COLO829 (cell line): ENCODE measurements at regions not wholly inside any gene's neighbourhood (a gene's known extent, or its start where the extent isn't known, plus 50 kb on each side); places are given as distances from the start of the nearest gene placed in this dataset.
A peak's percentile ranks its signal among the peaks of the same experiment; 100 is the strongest.
"Not testable (repeated sequence)": the region's sequence is repeated elsewhere in the genome, so short reads cannot be mapped to it uniquely, and the experiment has no call there.

Experiments used
- DNase-seq: peaks from one replicate; pipeline ENCODE4 v3.0.0; 2012; ENCODE audit warnings: low spot score

DNA sequence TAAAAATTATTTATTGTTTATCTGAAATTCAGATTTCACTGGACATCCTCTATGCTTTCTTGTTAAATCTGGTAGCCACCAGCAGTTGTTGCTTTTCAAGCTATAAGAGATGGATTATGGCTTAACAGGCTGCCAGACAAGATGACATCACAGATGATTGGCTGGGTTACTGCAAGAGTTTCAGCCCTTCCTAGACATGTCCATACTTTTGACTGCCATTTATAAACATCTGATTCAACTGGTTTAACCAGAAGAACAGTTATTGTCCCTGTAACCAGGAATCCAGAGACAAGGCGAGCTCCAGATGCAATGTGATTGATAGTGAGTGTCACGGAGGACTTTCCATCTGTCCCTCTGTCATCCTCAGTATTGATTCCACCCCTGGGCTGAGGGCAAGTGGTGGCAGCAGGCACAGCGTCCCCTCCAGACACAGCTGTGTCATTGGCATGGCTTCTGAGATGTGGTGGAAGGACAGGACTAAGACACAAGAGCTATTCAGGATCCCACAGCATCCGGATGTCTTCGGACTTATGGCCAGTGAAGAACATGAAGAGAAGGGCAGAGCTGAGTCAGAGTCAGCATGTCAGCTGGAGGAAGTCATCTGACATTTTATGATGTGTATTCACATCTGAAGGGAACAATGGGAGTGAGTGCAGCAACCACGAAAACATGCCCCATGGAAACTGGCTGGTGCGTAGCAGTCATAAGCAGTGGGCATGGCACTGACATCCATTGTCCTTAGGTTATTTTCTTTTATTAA is 284.5 kb upstream of the CDYL start:
- peak; percentile 89 for DNase-seq

DNA sequence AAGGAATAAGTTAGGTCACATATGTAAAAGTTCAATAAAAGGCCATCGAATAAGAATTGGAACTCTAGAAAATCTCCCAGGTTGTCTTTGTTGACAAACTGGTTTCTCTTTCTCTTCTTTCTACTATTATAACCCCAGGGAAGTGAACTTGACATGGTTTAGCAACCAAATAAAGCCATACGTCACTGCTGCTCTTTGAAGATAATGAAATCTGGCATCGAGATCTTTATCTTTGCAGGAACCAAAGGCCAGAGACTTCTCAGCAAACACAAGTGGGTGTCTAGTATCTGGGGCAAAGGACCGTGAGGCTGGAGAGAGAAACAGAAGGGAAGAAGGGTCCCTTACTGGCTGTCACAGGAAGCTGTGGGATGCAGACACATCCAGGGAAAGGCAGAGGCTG is 286.7 kb upstream of the CDYL start:
- DNase-seq: no peak

DNA sequence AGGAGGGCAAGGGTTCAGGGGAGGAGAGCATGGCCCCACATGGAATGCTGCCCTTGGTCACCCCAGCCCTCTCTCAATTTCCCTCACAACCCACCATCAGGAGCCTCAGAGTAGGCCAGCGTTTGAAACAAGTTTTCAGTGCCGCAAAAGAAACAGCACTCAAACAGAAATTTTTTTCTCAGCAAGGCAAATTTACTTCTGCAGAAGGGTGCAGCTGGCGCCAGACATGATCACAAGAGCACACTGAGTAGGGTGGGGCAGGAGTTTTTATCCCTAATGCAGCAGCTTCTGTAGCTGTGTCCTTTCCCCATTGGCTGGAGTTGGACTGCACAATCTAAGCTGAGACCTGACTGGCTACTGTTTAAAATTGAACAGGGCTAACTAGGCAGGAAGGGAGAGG is 287.8 kb upstream of the CDYL start:
- no peak for DNase-seq

DNA sequence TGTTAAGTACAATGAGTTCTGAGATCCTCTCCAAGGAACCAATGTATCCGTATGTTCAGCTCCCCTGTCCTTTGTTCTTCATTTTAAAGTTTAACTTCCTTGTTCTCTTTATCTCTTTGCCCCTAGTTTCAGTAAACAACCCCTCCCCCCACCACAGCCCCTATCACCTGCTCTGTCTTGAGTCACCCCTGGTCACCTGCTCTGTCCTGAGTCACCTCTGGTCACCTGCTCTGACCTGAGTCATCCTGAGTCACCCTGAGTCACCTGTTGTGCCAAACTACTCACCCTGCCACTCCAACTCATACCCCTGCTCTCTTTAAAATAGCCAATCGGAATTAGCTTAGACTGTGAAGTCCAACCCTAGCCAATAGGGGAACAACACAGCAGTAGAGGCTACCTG is 288.7 kb upstream of the CDYL start:
- no peak for DNase-seq

DNA sequence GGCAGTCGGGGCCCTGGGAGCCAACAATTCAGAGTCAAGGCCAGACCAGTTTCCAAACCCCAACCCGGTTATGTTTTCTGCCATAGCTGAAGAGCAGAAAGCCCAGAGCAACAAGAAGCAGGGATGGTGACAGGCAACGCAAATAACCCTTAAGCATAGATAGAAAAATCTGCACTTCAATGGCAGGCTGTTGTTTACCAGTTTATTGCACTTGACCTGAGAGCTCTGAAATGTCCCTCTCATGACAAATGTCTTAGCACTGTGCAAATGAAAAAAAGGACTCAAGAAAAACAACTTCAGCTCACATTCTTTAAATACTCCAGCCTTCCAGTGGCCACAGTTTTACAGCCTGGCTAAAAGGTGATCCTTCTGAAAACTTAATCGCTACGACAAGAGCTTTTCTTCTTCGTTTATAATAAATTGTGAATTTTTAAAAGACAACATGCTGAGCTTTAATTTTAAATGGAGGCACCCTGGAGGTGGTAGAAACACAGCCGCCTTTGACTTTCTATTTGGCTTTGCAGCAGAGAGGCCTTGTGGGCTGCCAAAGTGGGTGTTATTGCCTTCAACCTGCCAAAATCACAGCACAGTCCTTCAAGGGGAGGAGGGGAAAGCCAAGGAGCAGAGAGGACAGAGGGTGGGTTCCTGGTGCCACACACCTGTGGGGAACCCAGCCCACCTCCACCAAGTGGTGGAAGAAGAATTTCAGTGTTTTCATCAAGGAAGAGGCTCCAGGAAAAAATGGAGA is 289.5 kb upstream of the CDYL start:
- DNase-seq: no peak

- DNase-seq: no peak
These were observed 290.5 kb upstream of the CDYL start for GRCh38 chr6:4485735-4486134.

- no peak for DNase-seq
These were observed 293.7 kb upstream of the CDYL start for GRCh38 chr6:4482461-4482860.

DNA sequence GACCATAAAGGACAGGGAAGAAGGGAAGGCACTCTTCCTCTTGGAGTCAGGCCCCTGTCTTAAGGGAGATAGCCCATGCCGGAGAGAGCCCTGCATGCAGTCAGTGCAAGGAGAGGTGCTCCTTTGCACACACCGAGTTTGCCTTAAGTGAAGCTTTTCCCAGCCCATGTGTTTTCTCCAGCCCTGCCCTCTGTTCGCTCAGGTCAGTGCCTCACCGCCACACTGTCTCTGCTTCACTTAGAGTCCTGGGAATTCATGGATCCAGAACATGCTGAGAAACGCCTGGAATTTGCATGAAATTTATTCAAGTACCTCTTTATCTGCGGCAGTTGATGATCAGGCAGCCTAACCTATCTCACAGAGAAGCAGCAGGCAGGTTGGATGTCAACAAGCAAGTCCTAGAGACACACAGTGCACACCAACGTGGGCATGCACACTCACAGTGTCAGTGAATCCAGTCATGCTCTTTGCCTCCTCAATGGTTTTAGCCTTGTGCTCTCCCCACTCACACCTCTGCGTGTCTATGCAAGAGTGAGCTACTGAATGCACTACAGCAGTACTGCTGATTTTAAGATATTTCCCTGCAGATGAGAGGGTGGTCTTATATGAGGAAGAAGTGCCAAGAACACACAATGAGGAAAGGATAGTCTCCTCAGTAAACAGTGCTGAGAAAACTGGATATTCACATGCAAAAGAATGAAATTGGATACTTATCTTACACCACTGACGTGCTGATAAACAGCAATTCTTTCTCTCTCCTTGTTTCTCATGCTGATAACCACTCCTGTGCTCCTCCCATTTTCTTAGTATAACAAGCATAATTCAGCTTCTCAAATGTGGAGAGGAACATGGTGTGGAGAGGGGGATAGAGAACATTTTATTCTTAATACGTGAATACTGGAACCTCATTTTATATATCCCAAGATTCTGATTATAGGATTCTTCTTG is 295.1 kb upstream of the CDYL start:
- no peak for DNase-seq

- DNase-seq: no peak
These were observed 298.1 kb upstream of the CDYL start for GRCh38 chr6:4478098-4478497.

GRCh38 chr6:4474810-4475209 is 301.4 kb upstream of the CDYL start:
- DNase-seq: no peak

- DNase-seq: no peak
These were observed 303.1 kb upstream of the CDYL start for GRCh38 chr6:4472969-4473642.

DNA sequence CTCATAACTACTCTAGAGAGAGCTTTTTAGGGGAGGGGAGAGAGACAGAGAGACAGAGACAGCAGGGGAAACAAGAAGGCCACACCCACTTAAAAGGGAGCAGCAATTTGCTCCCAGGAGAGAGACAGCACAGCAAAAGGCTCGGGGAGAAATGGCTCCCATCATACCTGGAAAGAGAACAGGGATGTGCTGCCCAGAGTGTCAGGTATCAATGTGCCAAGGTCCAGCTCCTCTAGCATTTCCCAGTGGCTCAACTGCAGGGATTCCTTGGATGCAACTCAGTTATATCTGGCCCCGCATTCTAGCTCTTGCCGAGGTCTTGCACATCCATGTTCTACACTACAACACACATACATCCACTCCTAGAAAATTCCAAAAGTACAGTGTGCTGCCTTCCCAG is 304.0 kb upstream of the CDYL start:
- DNase-seq: no peak

- DNase-seq: not testable (repeated sequence)
These were observed 304.7 kb upstream of the CDYL start for GRCh38 chr6:4471515-4471914.

DNA sequence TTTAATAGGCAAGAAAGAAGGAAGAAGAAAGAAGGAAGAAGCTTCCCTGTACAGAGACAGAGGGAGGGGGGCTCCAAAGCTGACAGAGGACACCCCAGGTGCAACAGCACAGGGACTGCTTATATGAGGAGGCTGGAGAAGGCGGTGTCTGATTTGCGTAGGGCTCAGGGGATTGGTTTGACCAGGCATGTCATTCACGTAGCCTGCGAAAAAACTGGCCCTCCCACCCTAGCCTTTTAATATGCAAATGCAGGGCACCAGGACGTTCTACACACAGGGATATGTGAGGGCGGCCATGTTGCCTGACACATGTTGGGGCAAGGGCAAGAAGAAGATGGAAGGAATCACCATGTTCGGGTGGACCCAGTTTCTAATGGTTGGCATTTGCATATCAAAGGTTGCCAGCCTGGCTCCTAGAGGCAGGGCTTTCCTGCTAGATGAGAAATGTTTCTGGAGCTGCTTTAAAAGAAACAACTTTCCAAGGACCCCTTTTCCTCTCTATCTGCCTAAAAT is 305.4 kb upstream of the CDYL start:
- no peak for DNase-seq

GRCh38 chr6:4466769-4467480 is 309.3 kb upstream of the CDYL start:
- no peak for DNase-seq

GRCh38 chr6:4466261-4466660 is 309.9 kb upstream of the CDYL start:
- no peak for DNase-seq

DNA sequence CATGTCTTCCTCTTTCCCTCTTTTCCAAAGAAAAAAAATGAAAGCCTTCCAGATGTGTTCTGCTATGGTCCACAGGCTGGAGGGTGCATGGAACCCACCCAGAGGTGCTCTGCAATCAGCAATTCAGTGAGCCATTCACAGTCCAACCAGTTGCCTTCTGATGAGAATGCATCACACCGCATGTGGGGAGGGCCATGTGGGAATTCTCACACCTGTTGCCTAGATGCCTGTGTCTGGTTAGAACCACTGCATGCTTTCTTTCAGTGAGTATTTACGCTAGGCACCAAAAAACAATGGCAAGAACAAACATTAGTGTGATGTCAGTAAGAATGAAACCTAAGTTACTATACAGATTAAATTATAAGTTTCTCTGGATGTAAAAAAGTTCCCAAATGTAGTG is 311.6 kb upstream of the CDYL start:
- no peak for DNase-seq

DNA sequence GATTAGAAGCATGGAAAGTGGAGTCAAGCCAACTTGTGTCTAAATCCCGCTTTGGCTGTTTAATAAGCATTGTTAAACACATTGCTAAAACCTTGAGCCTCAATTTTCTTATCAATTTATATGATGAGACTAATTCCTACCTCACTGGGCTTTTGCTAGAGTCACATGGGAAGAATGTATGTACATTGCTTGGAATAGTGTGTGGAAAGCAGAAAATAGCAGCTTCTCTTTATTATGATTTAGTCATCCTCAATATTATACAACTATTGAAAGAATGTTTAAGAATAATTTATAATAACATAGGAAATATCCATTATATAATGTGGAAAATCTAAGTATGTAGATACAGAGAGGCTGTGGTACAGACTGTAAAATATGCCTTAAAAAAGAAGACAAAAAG is 313.0 kb upstream of the CDYL start:
- no peak for DNase-seq

DNA sequence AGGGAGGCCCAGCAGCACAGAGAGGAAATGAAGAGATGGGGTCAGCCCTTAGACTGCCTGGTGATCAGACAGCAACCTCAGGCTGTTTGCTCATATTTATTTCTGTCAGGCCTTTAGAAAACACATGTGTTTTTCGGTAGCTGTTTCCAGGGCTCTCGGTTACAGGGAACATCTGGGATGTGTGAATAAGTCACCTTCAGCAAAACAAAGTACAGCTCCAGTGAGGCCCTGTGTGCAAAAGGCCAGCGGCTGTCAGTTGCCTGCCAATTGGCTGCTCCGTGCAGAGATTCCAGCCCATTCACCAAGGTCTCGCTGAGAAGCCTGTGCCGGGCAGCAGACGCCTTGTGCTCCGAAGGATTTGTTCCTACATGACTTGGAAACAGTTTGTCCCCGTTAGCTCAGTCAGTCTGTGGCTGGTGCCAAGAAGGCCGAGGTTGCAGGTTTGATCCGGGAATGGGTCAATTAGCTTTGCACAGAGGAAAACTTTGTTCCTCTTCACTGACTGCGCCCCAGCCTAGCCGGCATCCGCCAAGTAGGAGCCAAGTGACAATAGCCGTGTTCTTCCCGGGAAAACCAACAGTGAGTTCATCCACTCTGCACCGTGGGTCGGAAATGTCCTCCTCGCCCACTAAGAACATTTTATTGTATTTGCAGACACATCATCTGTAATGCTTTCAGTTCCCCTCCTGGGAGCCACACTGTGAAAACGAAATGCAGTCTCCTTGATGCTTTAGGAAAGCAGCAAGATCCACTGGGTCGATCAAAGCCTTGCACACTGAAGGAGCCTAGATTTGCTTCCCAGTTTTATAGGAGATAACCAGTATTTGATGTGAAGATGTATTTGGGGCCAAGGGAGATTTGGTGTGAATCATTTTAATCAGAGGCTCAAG is 315.4 kb upstream of the CDYL start:
- no peak for DNase-seq

DNA sequence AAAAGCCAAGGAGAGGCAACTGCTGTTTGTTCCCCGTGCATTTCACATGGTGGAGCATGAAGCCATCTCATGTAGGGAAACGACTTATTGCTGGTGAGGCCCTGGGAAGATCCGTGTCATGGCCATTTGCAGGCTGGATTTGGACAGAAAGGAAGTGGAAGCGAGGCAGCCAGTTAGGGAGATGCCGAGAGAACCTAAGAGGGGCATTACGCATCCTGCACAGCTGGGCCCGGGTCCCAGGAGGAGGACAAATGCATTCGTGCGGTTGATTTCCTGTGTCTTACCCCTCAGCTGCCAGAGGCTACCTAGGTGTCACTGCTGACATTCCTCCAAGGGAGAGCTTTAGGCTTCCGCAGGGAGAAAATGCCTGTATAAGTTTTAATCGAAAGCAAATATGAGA is 316.2 kb upstream of the CDYL start:
- no peak for DNase-seq
